GM21786 (cell line): ENCODE measurements at regions not wholly inside any gene's neighbourhood (a gene's known extent, or its start where the extent isn't known, plus 50 kb on each side); places are given as distances from the start of the nearest gene placed in this dataset.

Source experiments
- ATAC-seq: cut with Tn5 transposase; IDR thresholded peaks from one replicate; pipeline ENCODE4 v1.9.1; 2021; ENCODE audit not compliant: unreplicated experiment

DNA sequence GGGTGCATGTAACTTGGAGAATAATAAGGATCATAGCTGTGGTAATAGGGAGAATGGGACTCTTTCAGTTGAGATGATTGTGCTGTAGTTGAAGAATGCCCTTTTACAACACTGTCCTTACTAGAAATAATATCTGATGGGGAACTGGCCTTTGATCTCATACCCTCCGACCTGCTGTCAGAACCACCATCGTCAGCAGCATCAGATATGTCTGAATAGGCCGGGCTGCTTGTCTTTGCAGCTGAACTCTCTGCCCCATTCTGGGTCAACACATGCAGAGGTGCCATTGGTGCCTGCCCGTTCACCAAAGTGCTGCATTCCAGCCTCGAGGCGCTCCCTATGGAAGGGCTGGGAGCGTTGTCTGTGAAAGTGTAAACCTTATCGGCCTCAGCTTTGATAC, 99.1 kb downstream of the ZNF608 start:
- ATAC-seq, result no peak

DNA sequence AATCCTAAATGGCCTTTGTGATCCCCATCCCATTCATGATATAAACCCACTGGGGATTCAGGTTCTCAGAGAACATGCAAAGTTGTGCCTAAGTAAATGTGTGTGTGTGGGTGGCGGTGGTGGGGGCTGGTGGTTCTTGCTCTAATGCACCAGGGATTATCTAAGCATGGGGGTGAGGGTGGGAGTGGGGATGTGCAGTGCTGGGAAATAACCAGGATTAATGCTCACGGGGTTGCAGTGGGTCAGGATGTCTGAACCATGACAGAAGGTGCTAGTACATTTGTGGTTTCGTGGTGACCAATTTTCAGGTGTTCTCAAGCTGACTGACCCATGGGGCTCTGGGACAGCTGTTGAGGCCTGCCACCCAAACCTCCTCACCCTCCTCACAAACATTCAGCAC, 101.0 kb downstream of the ZNF608 start:
- no peak for ATAC-seq

DNA sequence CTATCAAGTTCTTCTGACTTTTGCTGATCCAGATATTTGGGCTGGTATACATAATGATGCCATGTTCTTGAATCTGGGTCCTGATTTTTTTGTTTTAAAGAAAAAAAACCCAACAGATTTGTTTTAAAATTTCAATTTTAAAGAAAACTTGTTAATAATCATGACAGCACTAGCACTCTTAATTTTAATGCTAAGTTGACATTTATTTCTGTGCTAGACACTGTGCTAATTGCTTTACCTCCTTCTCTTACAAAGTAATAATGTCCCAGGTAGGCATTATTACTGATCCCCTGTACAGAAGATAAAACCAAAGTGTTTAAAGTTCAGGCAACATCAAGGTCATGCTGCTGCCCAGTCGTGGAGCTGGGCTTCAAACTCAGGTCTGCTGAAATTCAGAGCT, 101.9 kb downstream of the ZNF608 start:
- ATAC-seq, result no peak

DNA sequence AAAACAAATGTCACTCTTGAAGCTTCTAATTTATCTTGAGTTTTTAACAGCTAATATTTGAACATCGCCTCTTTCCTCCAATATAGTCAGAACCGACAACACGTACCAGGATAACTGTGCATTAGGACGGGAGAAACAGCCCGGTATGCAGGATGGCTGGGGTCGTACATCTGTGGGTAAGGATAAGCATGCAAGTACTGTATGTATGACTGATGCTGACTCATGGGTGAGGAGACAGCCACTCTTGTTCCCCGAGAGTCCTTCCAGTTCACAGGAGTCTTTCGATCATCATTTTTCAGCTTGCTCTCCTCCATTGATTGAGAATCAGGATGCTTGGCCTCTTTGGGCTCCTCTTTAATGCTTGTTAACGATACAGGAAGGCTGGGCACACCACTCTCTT, 102.3 kb downstream of the ZNF608 start:
- ATAC-seq, result no peak

DNA sequence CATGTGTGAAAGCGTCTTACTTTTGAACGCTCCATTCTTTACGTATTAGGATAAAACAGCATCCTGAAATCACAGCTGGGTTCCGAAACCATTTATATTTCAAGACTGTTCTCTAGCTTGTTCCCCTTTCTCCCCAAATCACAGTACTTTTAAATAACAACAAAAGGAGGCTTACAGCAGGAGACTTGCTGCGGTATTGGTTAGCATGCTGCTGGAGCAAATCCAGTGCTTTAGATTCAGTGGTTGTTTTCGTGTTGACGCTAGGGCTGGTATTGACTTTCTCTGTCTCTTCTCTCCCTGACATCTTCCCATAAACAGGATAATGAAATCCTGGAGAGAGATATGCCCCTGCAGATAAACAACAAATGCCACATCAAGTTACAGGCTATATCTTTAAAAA, 103.1 kb downstream of the ZNF608 start:
- ATAC-seq, result no peak

DNA sequence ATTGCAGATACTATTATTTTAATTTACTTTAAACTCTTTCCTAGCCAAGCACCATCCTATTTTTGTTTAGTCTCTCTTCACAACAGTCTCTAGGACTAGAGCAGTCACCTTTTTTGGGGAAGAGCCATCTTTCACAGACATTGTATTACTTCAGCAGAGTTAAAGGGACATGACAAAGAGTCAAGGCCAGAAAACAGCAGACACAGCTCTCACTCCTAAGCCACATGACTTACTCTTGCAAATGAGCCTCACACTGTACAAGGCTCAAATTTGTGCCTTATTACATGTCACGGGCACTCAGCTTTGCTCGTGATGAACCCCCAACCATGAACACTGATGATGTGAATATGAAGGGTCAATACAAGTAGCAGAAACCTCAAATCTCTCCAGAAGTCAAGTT, 104.3 kb downstream of the ZNF608 start:
- ATAC-seq, result no peak

DNA sequence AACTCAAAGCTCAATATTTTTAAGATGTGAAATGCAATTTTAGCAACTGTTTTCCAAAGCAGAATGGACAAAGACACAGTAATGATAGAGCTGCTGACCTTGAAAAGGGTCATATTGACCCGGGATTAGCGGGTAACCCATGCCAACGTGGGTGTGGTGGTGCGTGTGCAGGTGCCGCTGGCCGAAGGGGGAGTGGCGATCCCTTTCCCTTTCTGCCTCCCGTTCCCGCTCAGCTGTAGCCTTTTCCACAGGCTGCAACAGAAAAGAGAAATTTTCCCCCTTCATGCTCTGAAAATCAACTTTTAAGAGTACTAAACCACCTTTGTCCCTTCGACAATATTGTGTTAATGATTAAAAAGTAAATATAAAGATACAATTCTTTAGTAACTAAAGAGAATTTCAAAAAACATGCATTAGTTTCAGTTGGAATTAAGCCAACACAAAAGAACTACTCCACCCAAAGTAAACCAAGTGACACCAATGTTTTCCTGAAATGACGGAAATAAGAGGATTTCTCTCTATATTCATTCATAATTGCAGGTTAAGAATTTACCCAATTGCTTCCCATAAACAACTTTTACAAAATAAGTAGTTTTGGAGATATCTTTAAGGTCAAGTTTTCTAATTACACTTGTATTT, 105.2 kb downstream of the ZNF608 start:
- ATAC-seq, result no peak

DNA sequence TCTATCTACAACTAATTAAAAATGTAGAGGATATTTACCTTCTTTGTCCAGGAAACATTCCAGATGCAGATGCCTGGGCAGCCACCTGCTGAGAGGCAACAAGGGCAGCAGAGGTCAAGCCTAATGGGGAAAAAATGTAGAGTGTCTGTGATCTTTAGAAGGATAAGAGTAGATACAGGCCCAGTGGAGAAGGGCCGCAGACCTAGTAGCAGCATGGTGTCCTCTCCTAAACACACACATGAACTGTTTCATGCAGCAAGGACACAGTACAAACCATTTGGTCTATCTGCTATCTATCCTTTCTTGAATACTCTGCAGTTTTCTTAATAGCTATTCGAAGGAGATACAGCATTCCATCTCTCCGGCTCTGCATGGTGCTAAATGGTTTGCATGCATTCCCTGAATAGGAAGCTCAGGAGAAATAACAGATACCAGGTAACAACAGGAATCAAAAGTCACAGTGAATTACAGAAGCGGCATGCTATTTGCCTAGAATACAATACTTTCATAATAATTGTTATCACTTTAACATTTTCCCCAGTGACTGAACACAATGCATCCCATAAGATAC, 107.3 kb downstream of the ZNF608 start:
- ATAC-seq, result no peak

DNA sequence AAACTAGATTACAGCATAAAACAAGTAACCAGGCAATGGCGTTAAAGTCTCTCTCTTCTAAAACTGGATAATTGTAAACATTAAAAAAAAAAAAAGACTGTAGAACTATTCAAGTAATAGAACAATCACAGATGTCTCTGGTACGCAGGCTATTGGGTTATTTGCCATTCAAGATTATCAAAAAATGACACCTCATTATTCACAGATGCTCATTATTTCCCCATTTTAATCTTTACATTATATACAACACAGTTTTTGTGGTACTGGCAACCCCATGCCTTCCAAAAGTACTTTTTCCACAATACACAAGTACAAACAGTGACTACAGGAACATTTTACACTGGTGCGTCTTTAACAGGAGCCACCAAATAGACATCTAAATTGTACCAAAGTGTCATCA, 109.4 kb downstream of the ZNF608 start:
- no peak for ATAC-seq

DNA sequence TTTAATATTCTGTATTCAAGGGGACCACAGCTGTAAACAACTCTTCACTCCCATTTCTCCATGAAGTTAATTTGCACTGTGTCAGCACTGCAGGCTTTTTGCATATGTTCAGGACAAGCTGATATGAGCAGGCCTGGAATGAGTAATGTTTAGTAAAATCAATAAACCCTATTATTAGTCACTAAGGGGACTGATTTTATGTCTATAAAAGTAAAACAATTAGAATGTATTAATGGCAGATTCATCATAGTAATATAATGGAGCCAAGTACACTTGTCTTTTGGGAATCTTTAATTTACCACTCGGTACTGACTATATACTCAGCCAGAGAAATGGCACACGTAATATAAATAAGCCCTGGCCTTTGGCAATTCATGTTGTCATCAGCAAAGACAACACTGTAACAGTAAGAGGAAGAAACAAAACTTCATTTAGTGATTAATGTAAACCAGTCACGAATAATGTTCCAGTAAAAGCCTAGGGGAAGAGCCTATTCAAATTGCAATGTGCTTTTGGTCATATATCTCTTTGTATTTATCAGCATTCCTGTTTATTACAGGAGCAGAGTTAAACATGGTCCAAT, 111.6 kb downstream of the ZNF608 start:
- no peak for ATAC-seq

DNA sequence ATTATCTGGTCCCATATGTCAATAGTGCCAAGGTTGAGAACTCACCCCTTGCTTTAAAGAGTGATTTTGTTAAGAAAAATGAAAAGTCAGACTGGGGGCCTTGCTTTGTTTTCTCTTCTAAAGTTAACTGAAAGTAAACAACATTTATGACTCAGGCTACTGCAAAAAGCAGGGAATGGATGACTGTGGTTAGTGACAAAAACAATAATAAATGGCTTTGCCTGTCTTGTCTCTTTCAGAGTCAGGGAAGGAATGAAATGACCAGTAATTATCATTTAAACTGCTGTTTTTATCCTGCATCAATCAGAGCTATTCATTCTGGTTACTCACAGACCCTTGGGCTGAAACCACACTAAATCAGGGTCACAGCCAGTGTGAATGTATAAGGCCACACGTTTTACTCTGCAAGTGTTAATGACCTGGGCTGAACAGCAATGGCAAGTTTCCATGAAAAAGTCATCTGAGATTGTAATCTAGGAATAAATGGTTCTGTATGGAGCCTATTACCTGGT, 112.2 kb downstream of the ZNF608 start:
- ATAC-seq, result no peak

DNA sequence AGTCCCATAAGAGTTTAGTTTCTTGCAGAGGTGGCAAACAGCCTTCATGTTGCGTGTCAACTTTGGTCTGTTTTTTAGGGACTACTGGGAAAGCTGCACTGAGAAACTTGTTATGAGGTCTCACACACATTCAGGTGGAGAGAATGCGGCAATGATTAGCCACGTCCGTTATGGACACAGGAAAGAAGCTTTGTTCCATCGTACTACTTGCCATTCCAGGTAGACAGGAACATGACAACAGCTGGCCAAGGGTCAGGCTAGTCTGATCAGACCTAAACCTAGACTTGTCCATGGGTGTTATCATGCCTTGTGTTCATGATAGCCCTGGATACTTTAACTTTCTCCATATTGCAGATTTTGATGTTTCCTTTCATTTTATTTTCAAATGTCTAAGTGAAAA, 113.2 kb downstream of the ZNF608 start:
- no peak for ATAC-seq

DNA sequence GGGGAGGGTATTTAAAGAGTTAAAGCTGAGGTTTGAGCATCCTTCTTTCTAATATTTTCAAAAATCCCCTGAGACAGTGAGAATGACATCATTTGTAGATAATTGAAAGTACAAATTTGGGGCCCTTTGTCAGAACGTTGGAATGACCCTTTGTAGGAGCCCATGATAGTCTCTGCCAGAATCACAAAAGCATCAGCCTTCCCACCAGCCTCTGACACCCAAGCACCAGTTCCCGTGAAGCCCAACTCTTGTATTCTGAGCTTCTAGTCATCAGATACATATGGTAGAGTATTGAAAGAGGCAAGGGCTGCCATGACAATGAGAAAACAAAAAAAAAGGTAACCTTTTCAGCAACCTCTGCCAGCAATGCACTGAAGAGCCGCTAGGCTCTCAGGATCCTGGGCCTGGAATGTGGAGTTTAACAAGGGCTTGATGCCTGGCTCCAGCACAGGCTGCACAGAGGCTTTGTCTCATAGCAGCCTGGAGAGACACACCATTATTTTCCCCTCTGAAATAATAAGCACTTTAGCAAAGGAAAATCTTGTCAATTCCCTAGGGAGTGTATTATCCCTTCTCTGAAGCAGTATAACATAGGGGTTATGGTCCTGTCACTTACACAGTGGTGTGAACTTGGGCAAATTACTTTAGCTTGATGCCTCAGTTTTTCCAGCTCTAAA, 114.4 kb downstream of the ZNF608 start:
- no peak for ATAC-seq

DNA sequence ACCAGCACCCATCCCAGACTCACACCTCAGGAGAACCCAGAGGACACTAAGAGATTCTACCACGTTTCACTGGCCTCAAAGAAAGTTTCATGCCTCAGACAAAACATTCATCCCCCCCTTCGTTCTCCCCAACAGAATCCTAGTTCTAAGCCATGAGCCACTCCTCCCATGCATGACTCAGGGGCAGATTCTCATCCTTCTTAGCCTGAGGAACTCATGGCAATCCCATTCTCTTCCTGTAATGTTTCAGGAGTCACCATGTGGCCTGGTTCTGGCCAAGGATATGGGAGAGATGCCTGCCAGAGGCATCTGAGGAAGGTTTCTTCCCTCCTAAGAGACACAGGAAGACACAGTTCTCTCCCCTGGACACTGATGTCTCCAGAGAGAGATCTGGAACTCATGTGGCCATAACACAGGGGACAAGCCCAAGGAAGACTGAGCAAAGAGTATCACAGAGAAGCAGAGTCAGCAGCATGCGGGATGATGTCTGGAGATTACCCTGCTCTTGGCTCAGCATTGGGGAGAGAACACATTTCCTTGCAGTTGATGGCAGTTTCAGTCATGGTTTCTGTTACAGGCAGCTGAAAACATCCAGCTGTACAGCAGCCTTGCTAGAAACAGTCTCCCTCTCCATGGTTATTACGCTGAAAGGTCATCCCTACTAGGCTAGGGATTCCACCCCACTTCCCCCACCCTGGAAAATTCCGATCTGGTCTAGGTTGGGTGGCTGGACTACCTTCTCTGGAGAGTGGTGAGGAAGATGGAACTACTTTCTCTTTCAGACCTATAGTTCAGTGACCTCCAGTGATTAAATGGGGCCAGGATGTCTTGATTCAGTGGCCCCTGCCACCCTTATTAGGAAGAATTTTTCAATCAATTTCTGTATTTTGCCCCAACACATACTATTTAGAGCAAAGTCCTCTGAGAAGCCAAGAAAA, 115.4 kb downstream of the ZNF608 start:
- peak; percentile 69 for ATAC-seq

DNA sequence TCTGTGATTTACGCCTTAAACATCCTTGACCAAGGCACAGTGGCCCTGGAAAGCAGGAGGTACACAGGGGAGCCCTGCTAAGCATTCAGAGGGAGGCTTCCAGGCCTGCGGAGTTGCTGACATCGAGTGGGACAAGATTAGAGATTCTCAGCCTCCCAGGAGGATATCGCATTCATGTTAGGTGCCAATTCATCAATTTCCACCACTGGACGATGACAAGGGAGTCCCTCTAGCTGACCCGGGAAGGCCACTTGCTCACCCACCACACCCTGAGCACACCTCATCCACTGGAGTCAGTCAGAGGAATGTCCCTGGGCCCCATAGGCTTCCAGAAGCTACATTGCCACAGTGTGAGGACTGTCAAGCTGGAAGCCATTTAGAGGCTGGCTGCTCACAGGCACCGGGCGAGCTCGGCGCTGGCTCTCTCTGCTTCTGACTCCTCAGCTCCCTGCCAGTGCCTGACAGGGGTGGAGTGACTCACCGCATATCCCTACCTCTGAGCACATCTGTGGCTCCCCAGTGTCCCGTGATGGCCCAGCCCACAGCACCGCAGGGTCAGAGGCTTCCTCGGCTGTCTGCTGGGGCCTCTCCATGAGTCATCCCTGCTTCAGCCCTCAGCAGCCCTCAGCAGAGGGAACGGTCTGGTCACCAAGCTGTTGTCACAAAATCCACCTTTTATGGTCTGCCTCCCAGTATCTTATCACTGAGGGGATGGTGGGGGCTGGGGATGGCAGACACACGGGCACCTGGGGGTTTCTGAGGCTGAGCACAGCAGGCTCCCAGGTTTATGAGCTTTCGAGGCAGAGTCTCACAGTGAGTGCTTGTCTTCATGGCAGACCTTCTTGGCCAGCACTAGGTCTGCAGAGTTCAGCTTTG, 117.5 kb downstream of the ZNF608 start:
- no peak for ATAC-seq

DNA sequence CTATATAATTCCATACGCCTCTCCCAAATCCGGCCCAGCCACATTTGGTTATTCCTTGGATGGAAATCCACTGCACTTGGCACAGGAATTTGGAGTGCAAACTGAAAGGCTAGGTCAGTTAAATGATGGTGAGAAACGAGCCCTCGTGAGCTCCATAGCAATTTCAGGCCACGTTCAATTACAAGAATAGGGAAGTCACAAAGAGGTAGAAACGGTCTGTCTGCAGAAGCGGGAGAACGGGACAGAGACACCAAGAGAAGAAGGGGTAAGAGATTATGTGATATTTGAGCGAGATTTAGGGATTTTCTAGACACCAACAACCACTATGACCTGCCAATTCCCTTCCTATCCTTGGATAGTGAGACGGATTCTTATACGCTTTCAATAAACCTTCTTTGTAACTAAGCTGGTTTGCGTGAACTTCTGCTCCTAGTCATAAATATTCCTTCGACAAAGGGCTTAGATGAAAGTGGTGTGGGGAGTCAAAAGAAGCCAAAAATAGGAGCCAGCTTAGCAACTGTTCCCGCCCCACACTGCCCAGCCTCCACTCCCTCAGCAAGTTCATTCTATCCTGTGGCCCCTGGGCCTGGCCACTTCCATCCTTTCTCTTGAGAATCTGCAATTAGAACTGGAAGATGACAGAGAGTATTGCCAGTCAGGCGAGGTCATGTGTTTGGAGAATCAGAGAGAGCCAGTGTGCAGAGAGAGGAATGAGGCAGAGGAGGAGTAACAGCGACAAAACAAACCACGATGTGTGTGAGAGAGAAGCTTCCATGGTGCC, 118.4 kb downstream of the ZNF608 start:
- no peak for ATAC-seq

DNA sequence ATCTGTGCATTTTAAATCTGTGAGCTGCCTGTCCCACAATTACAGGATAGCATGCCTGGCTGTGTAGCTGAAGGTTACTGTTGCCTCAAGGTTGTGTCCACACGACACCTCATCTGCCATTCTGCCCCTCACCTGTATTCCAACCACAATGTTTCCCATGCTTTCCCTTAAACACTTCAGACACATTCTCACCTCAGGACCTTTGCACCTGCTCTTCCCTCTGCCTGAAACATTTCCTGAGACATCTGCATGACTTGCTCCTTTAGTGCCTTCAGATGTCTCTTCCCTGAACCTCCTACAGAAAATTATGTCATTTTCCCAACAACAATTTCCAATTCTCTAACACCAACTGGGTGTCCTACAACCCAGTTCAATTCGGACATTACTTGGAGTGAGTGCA, 120.4 kb downstream of the ZNF608 start:
- no peak for ATAC-seq

DNA sequence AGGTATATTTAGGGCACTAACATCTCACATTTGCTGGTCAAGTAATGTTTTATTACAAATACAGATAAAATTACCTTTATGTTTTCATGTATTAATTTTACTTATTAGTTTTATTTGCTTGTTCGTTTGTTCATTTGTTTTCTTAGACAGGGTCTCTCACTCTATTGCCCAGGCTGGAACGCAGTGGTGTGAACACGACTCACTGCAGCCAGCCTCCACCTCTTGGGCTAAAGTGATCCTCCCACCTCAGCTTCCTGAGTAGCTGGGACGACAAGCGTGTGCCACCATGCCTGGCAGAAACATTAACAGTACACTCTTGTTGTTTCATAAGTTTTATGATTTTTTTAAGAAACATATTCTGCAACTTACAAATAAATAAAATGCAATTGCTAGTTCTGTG, 123.2 kb downstream of the ZNF608 start:
- ATAC-seq, result no peak

DNA sequence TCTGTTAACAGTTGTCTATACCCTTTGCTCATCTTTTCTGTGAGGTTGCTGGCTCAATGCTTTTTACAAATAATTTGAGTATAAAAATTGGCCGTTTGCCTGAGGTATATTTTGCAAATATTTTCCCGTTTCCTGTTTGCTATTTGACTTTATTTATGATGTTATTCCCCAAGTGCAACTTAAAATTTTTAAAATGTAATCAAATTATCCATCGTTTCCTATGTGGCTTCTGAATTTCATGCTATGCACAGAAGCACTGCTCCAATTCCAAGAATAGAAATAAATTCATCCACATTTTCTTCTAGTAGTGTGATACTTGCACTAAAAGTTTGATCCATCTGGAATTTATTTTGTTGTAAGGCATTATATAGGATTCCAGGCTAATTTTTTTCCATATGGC, 123.6 kb downstream of the ZNF608 start:
- ATAC-seq, result no peak
